GM12873 (cell line): ENCODE measurements at regions not wholly inside any gene's neighbourhood (a gene's known extent, or its start where the extent isn't known, plus 50 kb on each side); places are given as distances from the start of the nearest gene placed in this dataset.

Experiments used
- CTCF ChIP-seq: IDR thresholded peaks from 2 replicates; pipeline ENCODE4 v1.5.1; 2012; ENCODE audit warnings: low read depth, mild to moderate bottlenecking, moderate library complexity, low read length, control low read depth; ENCODE audit not compliant: insufficient read depth; ENCODE audit errors: missing control alignments

- TF ChIP-seq CTCF: no peak
Observed at GRCh38 chr3:34066999-34067398, 268.6 kb downstream of the PDCD6IP start.

DNA sequence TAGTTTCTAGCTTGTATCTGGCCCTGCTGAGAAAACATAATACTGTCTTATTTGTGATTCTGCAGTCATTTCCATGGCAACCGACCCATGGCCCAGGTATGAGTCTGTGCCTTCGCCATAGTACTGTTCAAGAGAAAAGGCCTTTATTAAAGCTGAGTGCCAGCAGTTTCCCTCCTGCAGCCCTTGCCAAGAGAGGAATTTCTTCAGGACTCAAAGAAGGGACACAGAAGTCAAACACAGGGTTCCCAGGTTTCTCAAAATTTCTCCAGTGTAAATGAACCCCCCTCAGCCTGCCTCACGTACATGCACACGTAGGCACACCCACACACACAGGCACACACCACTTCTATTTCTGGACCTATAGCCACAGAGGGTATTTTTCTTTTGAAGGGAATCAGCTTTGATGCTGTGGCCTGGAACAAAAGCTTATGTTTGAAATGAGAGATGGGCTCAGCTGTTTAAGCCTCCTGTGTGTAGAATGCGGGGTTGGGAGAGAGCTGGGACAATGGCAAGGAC, 269.2 kb downstream of the PDCD6IP start:
- TF ChIP-seq CTCF: no peak

- no peak for TF ChIP-seq CTCF
Observed at GRCh38 chr3:34068505-34068904, 270.1 kb downstream of the PDCD6IP start.

- no peak for TF ChIP-seq CTCF
Observed at GRCh38 chr3:34070831-34071585, 272.6 kb downstream of the PDCD6IP start.

DNA sequence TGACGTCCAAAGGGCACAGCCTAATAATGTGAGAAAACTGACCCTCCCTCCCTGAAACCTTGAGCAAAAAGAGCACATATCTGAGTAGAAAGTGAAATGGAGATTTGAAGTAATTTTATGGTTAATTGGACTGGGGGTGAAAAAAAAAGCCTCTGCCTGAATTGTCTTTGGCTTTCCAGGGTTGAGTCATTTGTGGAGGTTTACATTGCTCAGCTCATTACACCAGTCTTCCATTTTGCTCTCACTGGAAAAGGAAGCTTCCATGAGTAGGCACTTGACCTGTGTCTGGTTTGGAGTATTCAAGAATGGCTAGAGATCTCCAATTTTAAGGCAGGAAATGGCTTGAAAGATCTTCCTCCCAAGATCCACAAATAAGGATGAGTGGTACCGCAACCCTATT, 273.9 kb downstream of the PDCD6IP start:
- TF ChIP-seq CTCF: no peak

DNA sequence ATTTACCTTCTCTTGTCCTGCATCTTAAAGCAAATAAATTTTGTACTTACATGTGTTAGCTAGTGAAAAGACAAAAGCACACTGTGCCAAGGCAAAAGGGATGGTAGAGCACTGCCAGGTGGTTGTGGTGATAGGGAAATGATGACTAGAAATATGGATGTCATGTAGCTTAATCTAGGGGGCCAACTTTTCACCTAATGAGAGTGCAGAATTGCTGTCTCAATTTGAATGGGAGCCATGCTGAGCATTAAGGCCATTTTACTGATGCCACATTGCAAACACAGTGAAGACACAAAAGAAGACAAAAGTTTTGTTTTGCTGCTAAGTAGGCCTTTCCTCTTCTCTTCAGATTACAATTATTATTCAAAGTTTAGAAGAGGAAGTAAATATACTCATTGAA, 274.7 kb downstream of the PDCD6IP start:
- no peak for TF ChIP-seq CTCF

DNA sequence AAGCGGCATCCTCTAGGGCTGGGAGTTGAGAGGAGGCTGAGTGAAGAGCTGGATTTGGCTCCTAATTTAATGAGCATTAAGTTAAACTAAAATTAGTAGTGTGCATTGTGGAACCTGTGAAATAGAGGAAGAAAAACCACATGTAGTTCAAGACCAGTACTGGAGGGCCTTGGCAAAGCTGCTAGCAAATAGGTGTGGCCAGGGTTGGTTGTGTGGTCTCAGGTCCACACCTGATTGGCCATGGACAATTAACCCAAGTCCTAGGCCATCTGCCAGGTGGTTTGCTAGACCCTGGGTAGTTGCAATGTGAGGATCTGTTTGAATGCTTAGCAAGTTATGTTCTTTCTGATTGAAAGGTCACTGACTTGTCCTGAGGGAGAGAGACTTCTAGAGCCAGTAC, 275.5 kb downstream of the PDCD6IP start:
- TF ChIP-seq CTCF: no peak
